Anterior cingulate cortex (tissue), 58 donors: ENCODE measurements at regions not wholly inside any gene's neighbourhood (a gene's known extent, or its start where the extent isn't known, plus 50 kb on each side); places are given as distances from the start of the nearest gene placed in this dataset.
"Not testable (repeated sequence)": the region's sequence is repeated elsewhere in the genome, so short reads cannot be mapped to it uniquely, and the experiment has no call there.

Experiments used
- DNase-seq, 58 donors: peaks; one replicate each; lab custom pipeline; 2025; lab: John Stamatoyannopoulos, UW

- no peak for DNase-seq
These were observed 123.5 kb downstream of the MAP3K7 start for GRCh38 chr6:90463359-90463758.

- DNase-seq: no peak
These were observed 124.8 kb downstream of the MAP3K7 start for GRCh38 chr6:90462102-90462501.

GRCh38 chr6:90461383-90461782 is 125.5 kb downstream of the MAP3K7 start:
- no peak for DNase-seq

GRCh38 chr6:90460051-90460450 is 126.8 kb downstream of the MAP3K7 start:
- no peak for DNase-seq

GRCh38 chr6:90459225-90459758 is 127.6 kb downstream of the MAP3K7 start:
- no peak for DNase-seq

- DNase-seq: no peak
These were observed 128.3 kb downstream of the MAP3K7 start for GRCh38 chr6:90458353-90459224.

- DNase-seq: no peak
These were observed 129.0 kb downstream of the MAP3K7 start for GRCh38 chr6:90457867-90458259.

GRCh38 chr6:90456997-90457866 is 129.6 kb downstream of the MAP3K7 start:
- DNase-seq: not testable (repeated sequence)

- DNase-seq: no peak
These were observed 130.9 kb downstream of the MAP3K7 start for GRCh38 chr6:90456001-90456400.

- no peak for DNase-seq
These were observed 131.9 kb downstream of the MAP3K7 start for GRCh38 chr6:90454836-90455427.

- DNase-seq: no peak
These were observed 136.5 kb downstream of the MAP3K7 start for GRCh38 chr6:90450268-90450953.

GRCh38 chr6:90449311-90449710 is 137.6 kb downstream of the MAP3K7 start:
- no peak for DNase-seq

- no peak for DNase-seq
These were observed 138.0 kb downstream of the MAP3K7 start for GRCh38 chr6:90448836-90449235.

GRCh38 chr6:90446164-90446563 is 140.7 kb downstream of the MAP3K7 start:
- DNase-seq: no peak

GRCh38 chr6:90445533-90446108 is 141.3 kb downstream of the MAP3K7 start:
- DNase-seq: no peak

GRCh38 chr6:90444160-90444714 is 142.6 kb downstream of the MAP3K7 start:
- no peak for DNase-seq

GRCh38 chr6:90442366-90442765 is 144.5 kb downstream of the MAP3K7 start:
- no peak for DNase-seq

- DNase-seq: no peak
These were observed 144.1 kb upstream of the BACH2 start for GRCh38 chr6:90440586-90441283.

GRCh38 chr6:90439586-90439985 is 142.9 kb upstream of the BACH2 start:
- no peak for DNase-seq
